CD14-positive monocyte (primary cell): ENCODE measurements at regions not wholly inside any gene's neighbourhood (a gene's known extent, or its start where the extent isn't known, plus 50 kb on each side); places are given as distances from the start of the nearest gene placed in this dataset.

ENCODE experiments used
- DNase-seq, 3 donors: peaks; one replicate each; pipeline ENCODE4 v3.0.0-alpha.2; 2011 to 2022
- H2AFZ ChIP-seq: 2 replicates; pipeline ENCODE4 v1.6.0; 2012; ENCODE audit warnings: mild to moderate bottlenecking, low read depth, low read length, inconsistent platforms; ENCODE audit not compliant: insufficient read depth, poor library complexity, severe bottlenecking
- H3K27ac ChIP-seq, 2 donors: 1 replicate in 1 of 2; 2 replicates in 1 of 2; pipeline ENCODE4 v1.5.1; 2012 to 2013; ENCODE audit warnings: low read length in 2 of 2, control low read depth in 1 of 2, inconsistent platforms in 1 of 2, low read depth in 1 of 2, mild to moderate bottlenecking in 1 of 2
- H3K27me3 ChIP-seq, 2 donors: one replicate each; pipeline versions ENCODE4 v1.6.0 to v1.6.1; 2011 to 2013; ENCODE audit warnings: low read length in 2 of 2; ENCODE audit not compliant: control insufficient read depth in 2 of 2, insufficient read depth in 2 of 2
- H3K36me3 ChIP-seq, 2 donors: replicated peaks in 1 of 2; 1 replicate in 1 of 2; 2 replicates in 1 of 2; pipeline versions ENCODE4 v1.5.1 to v1.6.1; 2012 to 2013; ENCODE audit warnings: low read length in 2 of 2, control low read depth in 1 of 2, inconsistent platforms in 1 of 2, mild to moderate bottlenecking in 1 of 2; ENCODE audit not compliant: insufficient read depth in 2 of 2, control insufficient read depth in 1 of 2
- H3K4me1 ChIP-seq, 2 donors: 1 replicate in 1 of 2; 2 replicates in 1 of 2; pipeline versions ENCODE4 v1.5.1 to v1.6.1; 2012 to 2013; ENCODE audit warnings: low read length in 2 of 2, control low read depth in 1 of 2, inconsistent platforms in 1 of 2, mild to moderate bottlenecking in 1 of 2, moderate library complexity in 1 of 2; ENCODE audit not compliant: insufficient read depth in 2 of 2, control insufficient read depth in 1 of 2
- H3K4me2 ChIP-seq: replicated peaks from 2 replicates; pipeline ENCODE3; 2012; ENCODE audit warnings: low read length, moderate library complexity, mild to moderate bottlenecking; ENCODE audit not compliant: poor library complexity, severe bottlenecking; ENCODE audit errors: extremely low read depth
- H3K4me3 ChIP-seq, 3 experiments: fragments of 200-600 bp in 1 of 3; sonication (generic) in 1 of 3; replicated peaks in 1 of 3; 1 replicate in 2 of 3; 2 replicates in 1 of 3; pipeline ENCODE4 v1.5.1; 2011 to 2013; ENCODE audit warnings: low read length in 3 of 3, mild to moderate bottlenecking in 3 of 3, control low read depth in 2 of 3, low read depth in 2 of 3, inconsistent platforms in 1 of 3, moderate library complexity in 1 of 3
- H3K79me2 ChIP-seq: 2 replicates; pipeline ENCODE4 v1.6.0; 2012; ENCODE audit warnings: mild to moderate bottlenecking, control low read depth, inconsistent platforms, low read length, moderate library complexity; ENCODE audit not compliant: insufficient read depth
- H3K9ac ChIP-seq: 2 replicates; pipeline ENCODE4 v1.6.0; 2017; ENCODE audit warnings: low read length, mild to moderate bottlenecking; ENCODE audit not compliant: insufficient read depth, poor library complexity, severe bottlenecking
- H3K9me3 ChIP-seq, 2 donors: replicated peaks in 1 of 2; 1 replicate in 1 of 2; 2 replicates in 1 of 2; pipeline versions ENCODE4 v1.5.1 to v1.6.1; 2012 to 2013; ENCODE audit warnings: low read length in 2 of 2, control low read depth in 1 of 2; ENCODE audit not compliant: control insufficient read depth in 1 of 2, insufficient read depth in 1 of 2
- H4K20me1 ChIP-seq: 2 replicates; pipeline ENCODE4 v1.6.0; 2012; ENCODE audit warnings: mild to moderate bottlenecking, low read length, control low read depth, moderate library complexity; ENCODE audit not compliant: insufficient read depth
- H3K27ac Mint-ChIP-seq, 7 donors: one replicate each; pipeline ENCODE4 v1.8.0; 2020; ENCODE audit warnings: mild to moderate bottlenecking in 7 of 7, mixed read lengths in 7 of 7, moderate library complexity in 6 of 7, inconsistent platforms in 2 of 7
- H3K27me3 Mint-ChIP-seq, 3 donors: one replicate each; pipeline ENCODE4 v1.8.0; 2021 to 2022; ENCODE audit warnings: low read depth in 3 of 3, mild to moderate bottlenecking in 3 of 3, mixed read lengths in 3 of 3, moderate library complexity in 3 of 3, inconsistent platforms in 1 of 3
- H3K36me3 Mint-ChIP-seq, 2 donors: one replicate each; pipeline ENCODE4 v1.8.0; 2020; ENCODE audit warnings: mixed read lengths in 2 of 2, inconsistent platforms in 1 of 2, mild to moderate bottlenecking in 1 of 2
- H3K4me1 Mint-ChIP-seq: one replicate; pipeline ENCODE4 v1.8.0; 2020; ENCODE audit warnings: mild to moderate bottlenecking, mixed read lengths
- H3K4me3 Mint-ChIP-seq, 2 donors: one replicate each; pipeline ENCODE4 v1.8.0; 2020; ENCODE audit warnings: mild to moderate bottlenecking in 2 of 2, mixed read lengths in 2 of 2, moderate library complexity in 1 of 2
- H3K9me3 Mint-ChIP-seq, 7 donors: one replicate each; pipeline ENCODE4 v1.8.0; 2020 to 2022; ENCODE audit warnings: mixed read lengths in 7 of 7, mild to moderate bottlenecking in 6 of 7, moderate library complexity in 6 of 7, inconsistent platforms in 2 of 7
- CTCF ChIP-seq: fragments of 200-600 bp; IDR thresholded peaks from one replicate; pipeline ENCODE4 v1.8.0; 2022; ENCODE audit warnings: antibody characterized with exemption, mild to moderate bottlenecking
- WGBS: methylation state at CpG from one replicate; pipeline ENCODE4 v1.1.5; 2013; ENCODE audit warnings: missing lambda C conversion rate; ENCODE audit not compliant: insufficient coverage; 5-methylcytosine and 5-hydroxymethylcytosine counted together
- intact Hi-C, 2 donors: fragments of 100-400 bp; cut with micrococcal nuclease; formaldehyde crosslinking; loops; one replicate each; pipeline versions ENCODE4 v1.15.0 to v1.15.1; 2023

- Histone ChIP-seq H4K20me1 (no peaks in the 10 kb centered on the region), H3K4me3 (no peak overlapping the region), H3K27ac (no peak overlapping the region), H3K9ac (no peak overlapping the region), H2AFZ (no peak overlapping the region), H3K27me3 (no peaks in the 10 kb centered on the region), H3K36me3 (no peaks in the 10 kb centered on the region), H3K4me2 (no peak overlapping the region), H3K9me3 (no peaks in the 10 kb centered on the region), H3K79me2 (no peaks in the 10 kb centered on the region), H3K4me1 (no peaks in the 10 kb centered on the region)
- Mint-ChIP-seq H3K9me3 (peaks cover 0 to 3% (median 0%) of the 10 kb centered on the region in 7 donors), H3K4me1 (no peaks in the 10 kb centered on the region), H3K27ac (no peak overlapping the region), H3K36me3 (no peaks in the 10 kb centered on the region), H3K4me3 (no peak overlapping the region), H3K27me3 (peaks cover 0 to 6% (median 1%) of the 10 kb centered on the region in 3 donors)
- 75% methylated on average over 4 of the region's 5 CpGs for WGBS
- intact Hi-C loops: no loop called here
- DNase-seq: no peak
- TF ChIP-seq CTCF: no peak
These were observed 1403.0 kb downstream of the BRD1 start for GRCh38 chr22:48424661-48425060.

- no peaks in the 10 kb centered on the region for H3K4me1 Mint-ChIP-seq
- TF ChIP-seq CTCF: no peak
- Histone ChIP-seq H2AFZ (no peak overlapping the region), H3K27ac (no peak overlapping the region), H4K20me1 (no peaks in the 10 kb centered on the region), H3K4me2 (no peak overlapping the region), H3K9ac (no peak overlapping the region), H3K36me3 (no peaks in the 10 kb centered on the region), H3K4me3 (no peak overlapping the region), H3K4me1 (no peaks in the 10 kb centered on the region), H3K27me3 (no peaks in the 10 kb centered on the region), H3K9me3 (no peaks in the 10 kb centered on the region), H3K79me2 (no peaks in the 10 kb centered on the region)
- H3K4me3 Mint-ChIP-seq: no peak overlapping the region
- H3K36me3 Mint-ChIP-seq: no peaks in the 10 kb centered on the region
- WGBS: 95% methylated on average over 16 of the region's 18 CpGs
- intact Hi-C loops: no loop called here
- peaks cover 0 to 6% (median 1%) of the 10 kb centered on the region in 3 donors for H3K27me3 Mint-ChIP-seq
- DNase-seq: no peak
- H3K9me3 Mint-ChIP-seq: peaks cover 0 to 3% (median 0%) of the 10 kb centered on the region in 7 donors
- H3K27ac Mint-ChIP-seq: no peak overlapping the region
These were observed 1403.5 kb downstream of the BRD1 start for GRCh38 chr22:48424201-48424627.
